Breast epithelium (tissue), 4 donors: ENCODE measurements at regions not wholly inside any gene's neighbourhood (a gene's known extent, or its start where the extent isn't known, plus 50 kb on each side); places are given as distances from the start of the nearest gene placed in this dataset.

Experiments used
- DNase-seq, 2 donors: peaks; one replicate each; pipeline ENCODE4 v3.0.0-alpha.2; 2019; ENCODE audit warnings: low spot score in 2 of 2
- H3K27ac ChIP-seq, 2 donors: fragments of 200-600 bp; sonication (generic) in 1 of 2; one replicate each; pipeline ENCODE4 v1.5.1; 2016 to 2019; ENCODE audit warnings: mild to moderate bottlenecking in 1 of 2
- H3K27me3 ChIP-seq, 2 donors: fragments of 200-600 bp; sonication (generic) in 1 of 2; one replicate each; pipeline versions ENCODE4 v1.5.1 to v1.6.0; 2017 to 2019; ENCODE audit warnings: control low read depth in 1 of 2, mild to moderate bottlenecking in 1 of 2
- H3K36me3 ChIP-seq: fragments of 200-600 bp; one replicate; pipeline ENCODE4 v1.5.1; 2019
- H3K4me1 ChIP-seq, 2 donors: fragments of 200-600 bp; sonication (generic); one replicate each; pipeline ENCODE4 v1.5.1; 2016 to 2019; ENCODE audit warnings: control low read depth in 1 of 2
- H3K4me3 ChIP-seq, 3 donors: fragments of 200-600 bp; sonication (generic); 1 replicate in 2 of 3; 2 replicates in 1 of 3; pipeline ENCODE4 v1.5.1; 2016 to 2019; ENCODE audit warnings: mild to moderate bottlenecking in 3 of 3, moderate library complexity in 2 of 3
- H3K9me3 ChIP-seq, 2 donors: fragments of 200-600 bp; sonication (generic) in 1 of 2; one replicate each; pipeline ENCODE4 v1.5.1; 2016 to 2019; ENCODE audit warnings: control low read depth in 1 of 2
- CTCF ChIP-seq, 3 donors: fragments of 450-650 bp; IDR thresholded peaks; one replicate each; pipeline ENCODE4 v1.5.1; 2016 to 2017; ENCODE audit warnings: antibody characterized with exemption in 3 of 3, mild to moderate bottlenecking in 3 of 3, moderate library complexity in 3 of 3
- POLR2A ChIP-seq: fragments of 450-650 bp; IDR thresholded peaks from one replicate; pipeline ENCODE4 v1.6.1; 2016; ENCODE audit warnings: antibody characterized with exemption, mild to moderate bottlenecking, moderate library complexity
- POLR2AphosphoS5 ChIP-seq, 3 donors: sonication (generic); formaldehyde crosslinking; IDR thresholded peaks; one replicate each; pipeline ENCODE4 v1.6.1; 2017; ENCODE audit warnings: antibody characterized with exemption in 3 of 3
- intact Hi-C: fragments of 100-400 bp; cut with DNase I; formaldehyde crosslinking; loops from one replicate; pipeline ENCODE4 v1.15.1; 2023; ENCODE audit warnings: low total_unique reads

- H3K27me3 ChIP-seq, result no peaks in the 10 kb centered on the region
- no peak overlapping the region for H3K4me3 ChIP-seq
- no peak for DNase-seq
- no peaks in the 10 kb centered on the region for H3K4me1 ChIP-seq
- H3K36me3 ChIP-seq, result no peaks in the 10 kb centered on the region
- no peak overlapping the region for H3K27ac ChIP-seq
- H3K9me3 ChIP-seq, result no peaks in the 10 kb centered on the region
- intact Hi-C loops, result no loop called here
- no peak for TF ChIP-seq POLR2A
- no peak for TF ChIP-seq POLR2AphosphoS5 (IDR thresholded peaks at IDR 0.05)
- TF ChIP-seq CTCF (IDR thresholded peaks at IDR 0.05), result no peak
Measured at GRCh38 chr1:68285046-68285445, 52.7 kb upstream of the WLS start.

- no peak overlapping the region for H3K27ac ChIP-seq
- no peak for DNase-seq
- no peaks in the 10 kb centered on the region for H3K27me3 ChIP-seq
- TF ChIP-seq POLR2A (no peak), POLR2AphosphoS5 (IDR thresholded peaks at IDR 0.05) (no peak), CTCF (IDR thresholded peaks at IDR 0.05) (no peak)
- H3K9me3 ChIP-seq, result no peaks in the 10 kb centered on the region
- no peaks in the 10 kb centered on the region for H3K4me1 ChIP-seq
- intact Hi-C loops, result no loop called here
- H3K4me3 ChIP-seq, result no peak overlapping the region
- no peaks in the 10 kb centered on the region for H3K36me3 ChIP-seq
Measured at GRCh38 chr1:68281946-68282615, 49.8 kb upstream of the WLS start.
